OCI-LY3 (cell line): ENCODE measurements at regions not wholly inside any gene's neighbourhood (a gene's known extent, or its start where the extent isn't known, plus 50 kb on each side); places are given as distances from the start of the nearest gene placed in this dataset.

ENCODE experiments used
- EZH2phosphoT487 ChIP-seq: fragments of 200-600 bp; shearing (Covaris generic); IDR thresholded peaks from 2 replicates; pipeline ENCODE4 v1.6.1; 2018; ENCODE audit warnings: antibody characterized with exemption, mixed run types, low read depth
- TF ChIP-seq, protein P1 (sequence below): fragments of 200-600, 300-600 bp; sonication (generic); IDR thresholded peaks from 2 replicates; pipeline ENCODE4 v1.5.1; 2014; ENCODE audit warnings: antibody characterized with exemption, low read length, low read depth

DNA sequence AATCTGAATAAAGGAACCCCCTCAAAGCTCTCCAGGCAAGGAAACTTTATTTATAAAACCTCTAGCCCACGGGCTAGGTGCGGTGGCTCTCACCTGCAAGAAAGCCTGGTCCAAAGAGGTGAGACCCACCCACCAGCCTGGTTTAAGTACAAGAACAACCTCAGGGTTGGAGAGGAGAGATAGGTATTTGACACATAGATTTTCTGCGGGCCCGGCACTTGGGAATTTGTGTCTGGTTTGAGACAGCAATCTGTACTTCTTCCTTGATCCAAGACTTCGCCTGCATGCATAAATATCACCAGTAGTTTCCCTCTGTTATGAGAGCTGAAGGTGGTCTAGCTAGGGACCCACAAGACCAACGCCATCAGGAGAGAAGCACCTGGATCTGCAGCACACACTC lies 73.2 kb upstream of the CAPRIN1 start:
- TF ChIP-seq, protein P1, sequence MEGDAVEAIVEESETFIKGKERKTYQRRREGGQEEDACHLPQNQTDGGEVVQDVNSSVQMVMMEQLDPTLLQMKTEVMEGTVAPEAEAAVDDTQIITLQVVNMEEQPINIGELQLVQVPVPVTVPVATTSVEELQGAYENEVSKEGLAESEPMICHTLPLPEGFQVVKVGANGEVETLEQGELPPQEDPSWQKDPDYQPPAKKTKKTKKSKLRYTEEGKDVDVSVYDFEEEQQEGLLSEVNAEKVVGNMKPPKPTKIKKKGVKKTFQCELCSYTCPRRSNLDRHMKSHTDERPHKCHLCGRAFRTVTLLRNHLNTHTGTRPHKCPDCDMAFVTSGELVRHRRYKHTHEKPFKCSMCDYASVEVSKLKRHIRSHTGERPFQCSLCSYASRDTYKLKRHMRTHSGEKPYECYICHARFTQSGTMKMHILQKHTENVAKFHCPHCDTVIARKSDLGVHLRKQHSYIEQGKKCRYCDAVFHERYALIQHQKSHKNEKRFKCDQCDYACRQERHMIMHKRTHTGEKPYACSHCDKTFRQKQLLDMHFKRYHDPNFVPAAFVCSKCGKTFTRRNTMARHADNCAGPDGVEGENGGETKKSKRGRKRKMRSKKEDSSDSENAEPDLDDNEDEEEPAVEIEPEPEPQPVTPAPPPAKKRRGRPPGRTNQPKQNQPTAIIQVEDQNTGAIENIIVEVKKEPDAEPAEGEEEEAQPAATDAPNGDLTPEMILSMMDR: no peak
- TF ChIP-seq EZH2phosphoT487: no peak
